Endothelial cell of umbilical vein (primary cell): ENCODE measurements at regions not wholly inside any gene's neighbourhood (a gene's known extent, or its start where the extent isn't known, plus 50 kb on each side); places are given as distances from the start of the nearest gene placed in this dataset.

Experiments used
- BruUV-seq: library from RNA; stranded (reverse); fragments of 400-500 nt; replicated peaks from 2 replicates; lab custom pipeline; 2021; lab: Mats Ljungman, UMichigan
- CTCF ChIA-PET: fragments of 300-600, 350-600 bp; sonication (Branson Sonifier 250); formaldehyde crosslinking; loops from one replicate; lab custom pipeline; 2021; ENCODE audit warnings: antibody characterized with exemption, inconsistent platforms; lab: Charles Lee
- POLR2A ChIA-PET: fragments of 300-600, 350-600 bp; sonication (Branson Sonifier 250); formaldehyde crosslinking; loops from one replicate; lab custom pipeline; 2021; ENCODE audit warnings: antibody characterized with exemption, inconsistent platforms; lab: Charles Lee
- DNase-seq: peaks from one replicate; pipeline ENCODE4 v3.0.0-alpha.2; 2011; ENCODE audit warnings: low read depth, low spot score
- FAIRE-seq: peaks from 2 replicates; lab custom pipeline; 2011; peaks lifted over from hg19 to GRCh38; lab: Jason Lieb, UNC
- H2AFZ ChIP-seq: 2 replicates; pipeline ENCODE4 v1.6.0; 2012; ENCODE audit warnings: low read depth, low read length, control low read depth, inconsistent platforms
- H3K27ac ChIP-seq: 2 replicates; pipeline ENCODE4 v1.5.1; 2011; ENCODE audit warnings: low read depth, mild to moderate bottlenecking, control low read depth, low read length, moderate library complexity; ENCODE audit not compliant: insufficient read depth
- H3K27me3 ChIP-seq, 2 experiments: 2 replicates each; pipeline versions ENCODE4 v1.6.0 to v1.6.1; 2011; ENCODE audit warnings: low read length in 2 of 2, mixed read lengths in 1 of 2; ENCODE audit not compliant: control insufficient read depth in 2 of 2, insufficient read depth in 2 of 2
- H3K36me3 ChIP-seq, 2 experiments: 2 replicates in 1 of 2; 3 replicates in 1 of 2; pipeline ENCODE4 v1.5.1; 2011; ENCODE audit warnings: low read length in 2 of 2, mild to moderate bottlenecking in 1 of 2, moderate library complexity in 1 of 2; ENCODE audit not compliant: control insufficient read depth in 2 of 2, insufficient read depth in 2 of 2; ENCODE audit errors: extremely low read depth in 1 of 2
- H3K4me1 ChIP-seq: 3 replicates; pipeline ENCODE4 v1.5.1; 2011; ENCODE audit warnings: mild to moderate bottlenecking, low read length; ENCODE audit not compliant: control insufficient read depth, insufficient read depth; ENCODE audit errors: extremely low read depth
- H3K4me2 ChIP-seq: 2 replicates; pipeline ENCODE4 v1.6.1; 2011; ENCODE audit warnings: low read length, control low read depth, mixed read lengths; ENCODE audit not compliant: insufficient read depth
- H3K4me3 ChIP-seq, 3 experiments: fragments of 200-600 bp in 1 of 3; sonication (generic), shearing (Covaris generic) in 1 of 3; replicated peaks in 1 of 3; 2 replicates each; pipeline ENCODE4 v1.5.1; 2011 to 2016; ENCODE audit warnings: control low read depth in 3 of 3, low read length in 3 of 3, mild to moderate bottlenecking in 2 of 3, inconsistent platforms in 1 of 3, low read depth in 1 of 3, moderate library complexity in 1 of 3; ENCODE audit not compliant: insufficient read depth in 1 of 3
- H3K79me2 ChIP-seq: 2 replicates; pipeline ENCODE4 v1.6.0; 2012; ENCODE audit warnings: low read length, inconsistent platforms; ENCODE audit not compliant: control insufficient read depth, insufficient read depth
- H3K9ac ChIP-seq: replicated peaks from 2 replicates; pipeline ENCODE3; 2011; ENCODE audit warnings: low read length, control low read depth; ENCODE audit not compliant: insufficient read depth; ENCODE audit errors: extremely low read depth
- H3K9me1 ChIP-seq: replicated peaks from 3 replicates; pipeline ENCODE4 v1.6.0; 2011; ENCODE audit warnings: mild to moderate bottlenecking, low read length; ENCODE audit not compliant: control insufficient read depth, insufficient read depth; ENCODE audit errors: extremely low read depth
- H3K9me3 ChIP-seq: replicated peaks from 2 replicates; pipeline ENCODE4 v1.5.1; 2012; ENCODE audit warnings: low read length, inconsistent platforms; ENCODE audit not compliant: control insufficient read depth, insufficient read depth
- H4K20me1 ChIP-seq: replicated peaks from 2 replicates; pipeline ENCODE3; 2011; ENCODE audit warnings: mild to moderate bottlenecking, low read length; ENCODE audit not compliant: control insufficient read depth, insufficient read depth; ENCODE audit errors: extremely low read depth
- EZH2 ChIP-seq: IDR thresholded peaks from 2 replicates; pipeline ENCODE4 v1.6.1; 2012; ENCODE audit warnings: borderline replicate concordance, low read depth, mild to moderate bottlenecking, moderate library complexity, low read length, inconsistent platforms; ENCODE audit not compliant: severe bottlenecking
- FOS ChIP-seq: IDR thresholded peaks from 2 replicates; pipeline ENCODE4 v1.6.1; 2011; ENCODE audit warnings: mild to moderate bottlenecking, low read length, moderate library complexity, borderline replicate concordance; ENCODE audit not compliant: insufficient read depth
- GATA2 ChIP-seq: IDR thresholded peaks from 2 replicates; pipeline ENCODE4 v1.7.0; 2011; ENCODE audit warnings: low read depth, mild to moderate bottlenecking, moderate library complexity, mixed read lengths, low read length; ENCODE audit not compliant: insufficient read length, insufficient read depth
- JUN ChIP-seq: IDR thresholded peaks from 2 replicates; pipeline ENCODE4 v1.6.1; 2011; ENCODE audit warnings: borderline replicate concordance, low read depth; ENCODE audit not compliant: insufficient read length, insufficient read depth
- MYC ChIP-seq: IDR thresholded peaks from one replicate; pipeline ENCODE4 v1.6.1; 2011; ENCODE audit warnings: mild to moderate bottlenecking, low read depth, low read length
- POLR2A ChIP-seq: IDR thresholded peaks from 2 replicates; pipeline ENCODE4 v1.6.1; 2012; ENCODE audit warnings: low read depth, mild to moderate bottlenecking, control low read depth, low read length
- POLR2AphosphoS5 ChIP-seq: IDR thresholded peaks from 2 replicates; pipeline ENCODE4 v1.6.1; 2012; ENCODE audit warnings: low read depth, mild to moderate bottlenecking, control low read depth, low read length, moderate library complexity; ENCODE audit not compliant: insufficient read depth
- dilution Hi-C: fragments of 300-500 bp; cut with MboI; formaldehyde crosslinking; loops from one replicate; pipeline ENCODE4 v1.15.0; 2019; ENCODE audit warnings: low sequenced_read_pairs; ENCODE audit not compliant: extremely low pct_ligation_motif_present
- intact Hi-C: fragments of 100-400 bp; cut with micrococcal nuclease; formaldehyde crosslinking; loops from one replicate; pipeline ENCODE4 v1.10.0; 2022
- TF ChIP-seq, protein P1 (sequence below): IDR thresholded peaks from 2 replicates; pipeline ENCODE4 v1.6.1; 2011; ENCODE audit not compliant: insufficient read depth, insufficient read length
- TF ChIP-seq, protein P2 (sequence below), 2 donors: IDR thresholded peaks; 1 replicate in 1 of 2; 2 replicates in 1 of 2; pipeline ENCODE4 v1.5.1; 2011; ENCODE audit warnings: low read length in 2 of 2, mild to moderate bottlenecking in 2 of 2, moderate library complexity in 2 of 2, control low read depth in 1 of 2, inconsistent platforms in 1 of 2, low read depth in 1 of 2; ENCODE audit not compliant: insufficient read depth in 1 of 2; ENCODE audit errors: extremely low read depth in 1 of 2

DNA sequence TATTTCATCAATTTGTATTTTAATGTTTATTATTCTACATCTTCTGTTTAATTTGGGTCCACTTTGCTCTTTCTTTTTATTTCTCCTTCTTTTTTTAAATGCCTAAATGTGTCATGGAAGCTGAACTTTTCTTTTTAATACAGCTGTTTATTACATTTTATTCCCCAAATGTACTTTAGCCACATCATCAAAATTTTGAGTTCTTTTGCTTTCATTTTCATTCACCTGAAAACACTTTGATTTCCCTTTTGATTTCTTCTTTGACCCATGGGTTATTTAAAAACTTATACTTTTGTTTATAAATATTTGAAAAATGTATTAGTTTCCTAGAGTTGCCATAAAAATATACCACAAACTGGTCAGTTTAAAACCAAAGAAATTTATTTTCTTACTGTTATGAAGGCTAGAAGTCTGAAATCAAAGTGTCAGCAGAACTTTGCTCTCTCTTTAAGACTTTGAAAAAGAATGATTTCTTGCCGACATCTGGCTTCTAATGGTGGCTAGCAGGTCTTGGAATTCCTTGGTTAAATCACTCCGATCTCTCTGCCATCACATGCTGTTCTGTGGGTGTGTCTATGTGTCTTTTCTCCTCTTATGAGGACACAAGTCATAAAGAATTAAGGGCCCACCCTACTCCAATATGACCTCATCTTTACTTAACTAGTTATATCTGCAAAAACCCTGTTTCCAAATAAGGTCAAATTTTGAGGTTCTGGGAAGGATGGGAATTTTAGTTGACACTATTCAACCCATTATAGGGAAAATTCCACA, 225.5 kb downstream of the ANKRD7 start:
- Histone ChIP-seq H4K20me1 (no peaks in the 10 kb centered on the region), H3K4me1 (no peaks in the 10 kb centered on the region), H3K9me3 (no peaks in the 10 kb centered on the region), H3K27ac (no peak overlapping the region), H3K9ac (no peak overlapping the region), H3K4me2 (no peak overlapping the region), H2AFZ (no peak overlapping the region), H3K36me3 (no peaks in the 10 kb centered on the region), H3K79me2 (no peaks in the 10 kb centered on the region), H3K4me3 (no peak overlapping the region), H3K27me3 (no peaks in the 10 kb centered on the region), H3K9me1 (no peaks in the 10 kb centered on the region)
- BruUV-seq, result no TSS peak
- FAIRE-seq (no peak), DNase-seq (no peak)
- dilution Hi-C loops (no loop called here), intact Hi-C loops (no loop called here)
- CTCF ChIA-PET, result no interaction called here
- TF ChIP-seq MYC, result no peak
- no peak for TF ChIP-seq EZH2
- TF ChIP-seq GATA2, result no peak
- TF ChIP-seq FOS, result no peak
- TF ChIP-seq, protein P1, sequence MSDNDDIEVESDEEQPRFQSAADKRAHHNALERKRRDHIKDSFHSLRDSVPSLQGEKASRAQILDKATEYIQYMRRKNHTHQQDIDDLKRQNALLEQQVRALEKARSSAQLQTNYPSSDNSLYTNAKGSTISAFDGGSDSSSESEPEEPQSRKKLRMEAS, result no peak
- TF ChIP-seq POLR2A, result no peak
- TF ChIP-seq JUN, result no peak
- no peak for TF ChIP-seq POLR2AphosphoS5
- TF ChIP-seq, protein P2, sequence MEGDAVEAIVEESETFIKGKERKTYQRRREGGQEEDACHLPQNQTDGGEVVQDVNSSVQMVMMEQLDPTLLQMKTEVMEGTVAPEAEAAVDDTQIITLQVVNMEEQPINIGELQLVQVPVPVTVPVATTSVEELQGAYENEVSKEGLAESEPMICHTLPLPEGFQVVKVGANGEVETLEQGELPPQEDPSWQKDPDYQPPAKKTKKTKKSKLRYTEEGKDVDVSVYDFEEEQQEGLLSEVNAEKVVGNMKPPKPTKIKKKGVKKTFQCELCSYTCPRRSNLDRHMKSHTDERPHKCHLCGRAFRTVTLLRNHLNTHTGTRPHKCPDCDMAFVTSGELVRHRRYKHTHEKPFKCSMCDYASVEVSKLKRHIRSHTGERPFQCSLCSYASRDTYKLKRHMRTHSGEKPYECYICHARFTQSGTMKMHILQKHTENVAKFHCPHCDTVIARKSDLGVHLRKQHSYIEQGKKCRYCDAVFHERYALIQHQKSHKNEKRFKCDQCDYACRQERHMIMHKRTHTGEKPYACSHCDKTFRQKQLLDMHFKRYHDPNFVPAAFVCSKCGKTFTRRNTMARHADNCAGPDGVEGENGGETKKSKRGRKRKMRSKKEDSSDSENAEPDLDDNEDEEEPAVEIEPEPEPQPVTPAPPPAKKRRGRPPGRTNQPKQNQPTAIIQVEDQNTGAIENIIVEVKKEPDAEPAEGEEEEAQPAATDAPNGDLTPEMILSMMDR (IDR thresholded peaks at IDR 0.05; ENCODE audit: extremely low read depth in 1 of 2, insufficient read depth in 1 of 2, low read depth in 1 of 2, low read length in 2 of 2), result no peak
- POLR2A ChIA-PET, result no interaction called here
